ENCODE measurements at regions not wholly inside any gene's neighbourhood (a gene's known extent, or its start where the extent isn't known, plus 50 kb on each side); places are given as distances from the start of the nearest gene placed in this dataset.
"Not testable (repeated sequence)": the region's sequence is repeated elsewhere in the genome, so short reads cannot be mapped to it uniquely, and the experiment has no call there.

- no peak for DNase-seq (ENCODE audit: low read depth in 1 of 2, low spot score in 1 of 2)
These were observed 341.6 kb downstream of the QKI start for GRCh38 chr6:163756079-163756478.

- no peak for DNase-seq (ENCODE audit: low read depth in 1 of 2, low spot score in 1 of 2)
These were observed 340.3 kb downstream of the QKI start for GRCh38 chr6:163754866-163755265.

GRCh38 chr6:163753430-163753829 lies 338.9 kb downstream of the QKI start:
- no peak for DNase-seq (ENCODE audit: low read depth in 1 of 2, low spot score in 1 of 2)

- DNase-seq (ENCODE audit: low read depth in 1 of 2, low spot score in 1 of 2) = no peak
These were observed 337.9 kb downstream of the QKI start for GRCh38 chr6:163752446-163752845.

GRCh38 chr6:163751032-163751525 lies 336.6 kb downstream of the QKI start:
- DNase-seq (ENCODE audit: low read depth in 1 of 2, low spot score in 1 of 2) = no peak

- no peak for DNase-seq (ENCODE audit: low read depth in 1 of 2, low spot score in 1 of 2)
These were observed 336.0 kb downstream of the QKI start for GRCh38 chr6:163750431-163751031.

GRCh38 chr6:163748886-163749285 lies 334.4 kb downstream of the QKI start:
- no peak for DNase-seq (ENCODE audit: low read depth in 1 of 2, low spot score in 1 of 2)

- no peak for DNase-seq (ENCODE audit: low read depth in 1 of 2, low spot score in 1 of 2)
These were observed 333.5 kb downstream of the QKI start for GRCh38 chr6:163748036-163748435.

GRCh38 chr6:163747058-163747457 lies 332.5 kb downstream of the QKI start:
- not testable (repeated sequence) for DNase-seq (ENCODE audit: low read depth in 1 of 2, low spot score in 1 of 2)

GRCh38 chr6:163745536-163746400 lies 331.2 kb downstream of the QKI start:
- DNase-seq (ENCODE audit: low read depth in 1 of 2, low spot score in 1 of 2) = no peak

- no peak for DNase-seq (ENCODE audit: low read depth in 1 of 2, low spot score in 1 of 2)
These were observed 329.9 kb downstream of the QKI start for GRCh38 chr6:163744256-163744925.

- no peak for DNase-seq (ENCODE audit: low read depth in 1 of 2, low spot score in 1 of 2)
These were observed 329.3 kb downstream of the QKI start for GRCh38 chr6:163743796-163744195.

GRCh38 chr6:163741743-163742363 lies 327.3 kb downstream of the QKI start:
- DNase-seq (ENCODE audit: low read depth in 1 of 2, low spot score in 1 of 2) = no peak

- DNase-seq (ENCODE audit: low read depth in 1 of 2, low spot score in 1 of 2) = no peak
These were observed 326.8 kb downstream of the QKI start for GRCh38 chr6:163741342-163741741.

GRCh38 chr6:163739966-163740365 lies 325.4 kb downstream of the QKI start:
- no peak for DNase-seq (ENCODE audit: low read depth in 1 of 2, low spot score in 1 of 2)

GRCh38 chr6:163739408-163739725 lies 324.8 kb downstream of the QKI start:
- no peak for DNase-seq (ENCODE audit: low read depth in 1 of 2, low spot score in 1 of 2)

- DNase-seq (ENCODE audit: low read depth in 1 of 2, low spot score in 1 of 2) = no peak
These were observed 324.3 kb downstream of the QKI start for GRCh38 chr6:163738725-163739407.

- DNase-seq (ENCODE audit: low read depth in 1 of 2, low spot score in 1 of 2) = no peak
These were observed 323.8 kb downstream of the QKI start for GRCh38 chr6:163738304-163738703.

GRCh38 chr6:163735076-163735475 lies 320.6 kb downstream of the QKI start:
- DNase-seq (ENCODE audit: low read depth in 1 of 2, low spot score in 1 of 2) = no peak

GRCh38 chr6:163733061-163733460 lies 318.5 kb downstream of the QKI start:
- no peak for DNase-seq (ENCODE audit: low read depth in 1 of 2, low spot score in 1 of 2)

- no peak for DNase-seq (ENCODE audit: low read depth in 1 of 2, low spot score in 1 of 2)
These were observed 318.0 kb downstream of the QKI start for GRCh38 chr6:163732479-163732878.
